ENCODE measurements at regions not wholly inside any gene's neighbourhood (a gene's known extent, or its start where the extent isn't known, plus 50 kb on each side); places are given as distances from the start of the nearest gene placed in this dataset.

GRCh38 chr1:38198099-38198498 is 151.5 kb upstream of the POU3F1 start:
- BruUV-seq (replicated peaks): no TSS peak
- Histone ChIP-seq H3K27me3 (ENCODE audit: control insufficient read depth in 2 of 2, insufficient read depth in 2 of 2, low read length in 2 of 2) (no peaks in the 10 kb centered on the region), H3K4me1 (ENCODE audit: control insufficient read depth, extremely low read depth, insufficient read depth, low read length) (no peaks in the 10 kb centered on the region), H3K27ac (ENCODE audit: insufficient read depth, low read depth, low read length) (no peak overlapping the region), H3K79me2 (ENCODE audit: control insufficient read depth, insufficient read depth, low read length) (no peaks in the 10 kb centered on the region), H2AFZ (ENCODE audit: low read depth, low read length) (no peak overlapping the region), H4K20me1 (replicated peaks; ENCODE audit: control insufficient read depth, extremely low read depth, insufficient read depth, low read length) (no peaks in the 10 kb centered on the region), H3K36me3 (ENCODE audit: control insufficient read depth in 2 of 2, extremely low read depth in 1 of 2, insufficient read depth in 2 of 2, low read length in 2 of 2) (no peaks in the 10 kb centered on the region), H3K9me1 (replicated peaks; ENCODE audit: control insufficient read depth, extremely low read depth, insufficient read depth, low read length) (no peaks in the 10 kb centered on the region), H3K4me2 (ENCODE audit: insufficient read depth, low read length) (no peak overlapping the region), H3K4me3 (replicated peaks in 1 of 3; ENCODE audit: insufficient read depth in 1 of 3, low read depth in 1 of 3, low read length in 3 of 3) (no peak overlapping the region), H3K9me3 (replicated peaks; ENCODE audit: control insufficient read depth, insufficient read depth, low read length) (no peaks in the 10 kb centered on the region), H3K9ac (replicated peaks; ENCODE audit: extremely low read depth, insufficient read depth, low read length) (no peak overlapping the region)
- dilution Hi-C loops (cut with MboI; ENCODE audit: extremely low pct_ligation_motif_present, low sequenced_read_pairs) (no loop called here), intact Hi-C loops (cut with micrococcal nuclease) (no loop called here)
- no peak for FAIRE-seq
- CTCF ChIA-PET: no interaction called here
- POLR2A ChIA-PET: no interaction called here
- no peak for DNase-seq (ENCODE audit: low read depth, low spot score)
- TF ChIP-seq POLR2AphosphoS5 (IDR thresholded peaks at IDR 0.05; ENCODE audit: insufficient read depth, low read depth, low read length) (no peak), JUN (IDR thresholded peaks at IDR 0.05; ENCODE audit: borderline replicate concordance, insufficient read depth, insufficient read length, low read depth) (no peak), CTCF (IDR thresholded peaks at IDR 0.05; ENCODE audit: extremely low read depth in 1 of 2, insufficient read depth in 1 of 2, low read depth in 1 of 2, low read length in 2 of 2) (no peak), MYC (IDR thresholded peaks at IDR 0.05; ENCODE audit: low read depth, low read length) (no peak), FOS (IDR thresholded peaks at IDR 0.05; ENCODE audit: borderline replicate concordance, insufficient read depth, low read length) (no peak), EZH2 (IDR thresholded peaks at IDR 0.05; ENCODE audit: borderline replicate concordance, low read depth, low read length, severe bottlenecking) (no peak), GATA2 (IDR thresholded peaks at IDR 0.05; ENCODE audit: insufficient read depth, insufficient read length, low read depth, low read length) (no peak), POLR2A (IDR thresholded peaks at IDR 0.05; ENCODE audit: low read depth, low read length) (no peak), MAX (IDR thresholded peaks at IDR 0.05; ENCODE audit: insufficient read depth, insufficient read length) (no peak)
